Breast epithelium (tissue), 3 donors: ENCODE measurements at regions not wholly inside any gene's neighbourhood (a gene's known extent, or its start where the extent isn't known, plus 50 kb on each side); places are given as distances from the start of the nearest gene placed in this dataset.

Experiments used
- POLR2A ChIP-seq: fragments of 450-650 bp; IDR thresholded peaks from one replicate; pipeline ENCODE4 v1.6.1; 2016; ENCODE audit warnings: antibody characterized with exemption, mild to moderate bottlenecking, moderate library complexity
- TF ChIP-seq, protein P1 (sequence below), 3 donors: fragments of 450-650 bp; IDR thresholded peaks; one replicate each; pipeline ENCODE4 v1.5.1; 2016 to 2017; ENCODE audit warnings: antibody characterized with exemption in 3 of 3, mild to moderate bottlenecking in 3 of 3, moderate library complexity in 3 of 3

DNA sequence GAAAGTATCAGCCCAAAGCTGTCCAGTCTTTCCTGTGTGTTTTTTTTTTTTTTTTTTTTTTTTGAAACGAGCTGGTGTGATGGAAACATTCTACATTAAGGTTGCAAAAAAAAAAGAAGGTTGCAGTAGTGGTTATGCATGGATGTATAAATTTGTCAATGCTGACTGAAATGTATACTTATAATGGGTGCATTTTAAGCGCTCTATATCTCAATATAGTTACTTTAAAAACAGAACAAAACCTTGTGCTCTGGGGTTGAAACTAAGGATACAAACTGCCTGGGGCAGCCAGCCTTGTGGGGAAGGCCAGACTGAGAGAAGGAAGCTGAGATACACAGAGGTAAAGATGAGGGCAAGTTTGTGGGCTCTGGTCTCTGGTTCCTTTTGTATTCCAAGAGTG lies 87.3 kb upstream of the RMST start:
- TF ChIP-seq, protein P1, sequence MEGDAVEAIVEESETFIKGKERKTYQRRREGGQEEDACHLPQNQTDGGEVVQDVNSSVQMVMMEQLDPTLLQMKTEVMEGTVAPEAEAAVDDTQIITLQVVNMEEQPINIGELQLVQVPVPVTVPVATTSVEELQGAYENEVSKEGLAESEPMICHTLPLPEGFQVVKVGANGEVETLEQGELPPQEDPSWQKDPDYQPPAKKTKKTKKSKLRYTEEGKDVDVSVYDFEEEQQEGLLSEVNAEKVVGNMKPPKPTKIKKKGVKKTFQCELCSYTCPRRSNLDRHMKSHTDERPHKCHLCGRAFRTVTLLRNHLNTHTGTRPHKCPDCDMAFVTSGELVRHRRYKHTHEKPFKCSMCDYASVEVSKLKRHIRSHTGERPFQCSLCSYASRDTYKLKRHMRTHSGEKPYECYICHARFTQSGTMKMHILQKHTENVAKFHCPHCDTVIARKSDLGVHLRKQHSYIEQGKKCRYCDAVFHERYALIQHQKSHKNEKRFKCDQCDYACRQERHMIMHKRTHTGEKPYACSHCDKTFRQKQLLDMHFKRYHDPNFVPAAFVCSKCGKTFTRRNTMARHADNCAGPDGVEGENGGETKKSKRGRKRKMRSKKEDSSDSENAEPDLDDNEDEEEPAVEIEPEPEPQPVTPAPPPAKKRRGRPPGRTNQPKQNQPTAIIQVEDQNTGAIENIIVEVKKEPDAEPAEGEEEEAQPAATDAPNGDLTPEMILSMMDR (IDR thresholded peaks at IDR 0.05): no peak
- no peak for TF ChIP-seq POLR2A
